Mucosa of gallbladder (tissue), 1 donor: ENCODE measurements at regions not wholly inside any gene's neighbourhood (a gene's known extent, or its start where the extent isn't known, plus 50 kb on each side); places are given as distances from the start of the nearest gene placed in this dataset.
"Not testable (repeated sequence)": the region's sequence is repeated elsewhere in the genome, so short reads cannot be mapped to it uniquely, and the experiment has no call there.

Experiments
- DNase-seq: peaks from one replicate; pipeline ENCODE4 v3.0.0-alpha.2; 2020; ENCODE audit warnings: low spot score
- donor health status: DM: no; HTN: no; CAD: no.

GRCh38 chr14:81584495-81584894 is 50.8 kb upstream of the SEL1L start:
- DNase-seq = no peak

DNA sequence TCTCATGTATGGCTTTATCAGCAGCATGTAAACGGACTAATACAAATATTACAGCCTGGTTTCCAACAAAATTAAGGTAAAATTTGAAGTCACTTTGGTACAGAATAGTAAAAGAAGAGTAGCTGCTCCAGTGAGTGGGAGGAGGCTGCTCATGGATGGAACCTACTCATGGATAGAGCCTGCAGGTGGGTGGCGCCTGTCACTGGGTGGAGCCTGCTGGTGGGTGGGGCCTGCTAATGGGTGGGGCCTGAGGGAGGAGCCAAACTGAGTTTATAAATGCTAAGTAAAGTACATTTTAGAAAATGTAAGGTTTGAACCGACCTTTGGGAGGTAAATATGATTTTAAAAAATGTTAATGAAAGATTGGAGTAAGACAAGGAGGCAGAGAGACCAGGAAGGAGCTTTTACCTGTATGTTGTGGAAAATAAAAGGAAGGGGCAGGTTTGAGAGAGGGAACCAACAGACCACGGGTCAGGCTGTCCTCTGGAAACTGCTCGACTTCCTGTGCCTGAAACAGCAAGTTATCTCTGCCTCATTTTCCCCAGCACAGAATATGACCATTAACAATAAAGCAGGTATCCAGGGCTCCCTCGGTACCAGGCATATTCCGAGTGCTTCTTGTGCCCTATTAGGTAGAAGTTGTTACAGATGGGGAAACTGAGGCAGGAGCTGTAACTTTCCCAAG is 55.9 kb upstream of the SEL1L start:
- DNase-seq = no peak

DNA sequence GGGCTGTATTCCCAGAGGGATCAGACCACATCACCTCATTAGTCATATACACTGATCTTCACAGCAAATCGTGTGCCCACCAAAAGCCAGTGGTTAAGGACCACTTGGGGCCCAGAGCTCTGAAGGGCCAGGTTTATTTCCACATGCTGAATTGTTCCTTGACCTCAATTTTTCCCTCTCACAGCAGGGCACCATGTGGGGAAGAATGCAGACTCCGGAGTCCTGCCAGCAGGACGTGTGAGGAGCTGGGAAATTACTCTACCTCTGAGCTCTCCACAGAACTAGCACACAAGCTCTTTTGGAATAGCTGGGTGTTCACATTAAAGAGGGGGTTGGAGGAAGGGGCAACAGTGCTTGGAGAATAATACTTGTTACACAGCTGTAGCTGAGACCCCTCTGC is 57.6 kb upstream of the SEL1L start:
- DNase-seq = no peak

GRCh38 chr14:81594012-81594411 is 60.4 kb upstream of the SEL1L start:
- no peak for DNase-seq

DNA sequence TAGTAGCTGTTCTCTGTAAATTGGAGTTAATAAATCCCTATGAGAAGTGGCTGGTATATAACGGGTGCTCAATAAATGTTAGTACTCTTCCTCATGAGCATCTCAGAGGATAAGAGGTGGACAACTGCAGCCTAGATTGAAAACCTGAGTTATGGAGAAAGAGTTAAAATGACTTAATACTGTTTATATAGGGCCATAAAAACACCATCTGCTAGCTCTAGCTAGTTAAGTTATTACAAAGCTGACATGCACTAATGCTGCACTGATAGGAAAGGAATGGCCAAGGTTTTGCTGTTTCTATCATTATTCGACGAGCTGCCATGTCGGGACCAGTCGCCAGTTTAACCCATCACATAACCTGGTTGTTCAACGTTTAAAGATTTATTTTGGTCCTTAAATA is 72.0 kb upstream of the SEL1L start:
- no peak for DNase-seq

GRCh38 chr14:81613341-81614045 is 79.8 kb upstream of the SEL1L start:
- no peak for DNase-seq

DNA sequence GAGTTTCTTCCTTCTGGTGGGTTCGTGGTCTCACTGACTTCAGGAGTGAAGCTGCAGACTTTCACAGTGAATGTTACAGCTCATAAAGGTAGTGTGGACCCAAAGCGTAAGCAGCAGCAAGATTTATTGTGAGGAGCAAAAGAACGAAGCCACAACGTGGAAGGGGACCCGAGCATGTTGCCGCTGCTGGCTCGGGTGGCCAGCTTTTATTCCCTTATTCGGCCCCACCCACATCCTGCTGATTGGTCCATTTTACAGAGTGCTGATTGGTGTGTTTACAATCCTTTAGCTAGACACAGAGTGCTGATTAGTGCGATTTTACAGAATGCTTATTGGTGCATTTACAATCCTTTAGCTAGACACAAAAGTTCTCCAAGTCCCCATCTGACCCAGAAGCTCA is 80.6 kb upstream of the SEL1L start:
- not testable (repeated sequence) for DNase-seq

DNA sequence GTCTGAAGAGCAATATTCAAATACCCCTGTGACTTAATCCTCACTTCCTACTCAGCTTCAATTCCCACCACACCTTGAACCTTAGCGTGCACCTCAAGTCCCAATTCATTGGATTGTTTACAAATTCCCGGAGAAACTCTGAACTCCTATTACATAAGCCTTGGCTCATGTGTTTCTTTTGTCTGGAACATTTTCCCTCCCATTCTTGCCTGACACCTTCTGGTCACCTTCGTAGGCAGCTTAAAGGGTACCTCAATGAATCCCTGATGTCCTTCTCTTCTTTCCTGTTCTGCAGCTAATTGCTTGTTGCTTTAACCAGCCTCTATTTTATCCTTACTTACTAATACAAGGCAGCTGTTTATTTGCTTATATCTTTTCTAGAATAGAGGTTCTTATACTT is 85.0 kb upstream of the SEL1L start:
- DNase-seq = no peak

DNA sequence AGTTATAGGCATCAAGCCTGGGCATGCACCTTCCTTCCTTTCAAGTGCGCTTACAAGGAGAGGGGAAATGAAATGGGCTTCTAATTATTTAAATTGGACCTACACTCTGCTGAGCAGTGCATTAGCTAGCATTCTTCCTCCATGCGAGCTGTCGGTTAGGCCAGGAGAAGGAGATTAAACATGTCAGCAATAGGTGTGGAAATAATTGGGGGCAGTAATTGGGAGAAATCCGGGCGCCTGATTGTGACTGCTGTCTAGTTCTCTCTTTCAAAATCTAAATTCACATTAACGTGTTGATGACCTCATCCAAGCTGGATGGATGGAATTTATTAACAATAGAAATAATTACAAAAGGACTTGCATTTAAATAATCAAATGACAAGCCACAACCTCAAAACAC is 86.2 kb upstream of the SEL1L start:
- no peak for DNase-seq

DNA sequence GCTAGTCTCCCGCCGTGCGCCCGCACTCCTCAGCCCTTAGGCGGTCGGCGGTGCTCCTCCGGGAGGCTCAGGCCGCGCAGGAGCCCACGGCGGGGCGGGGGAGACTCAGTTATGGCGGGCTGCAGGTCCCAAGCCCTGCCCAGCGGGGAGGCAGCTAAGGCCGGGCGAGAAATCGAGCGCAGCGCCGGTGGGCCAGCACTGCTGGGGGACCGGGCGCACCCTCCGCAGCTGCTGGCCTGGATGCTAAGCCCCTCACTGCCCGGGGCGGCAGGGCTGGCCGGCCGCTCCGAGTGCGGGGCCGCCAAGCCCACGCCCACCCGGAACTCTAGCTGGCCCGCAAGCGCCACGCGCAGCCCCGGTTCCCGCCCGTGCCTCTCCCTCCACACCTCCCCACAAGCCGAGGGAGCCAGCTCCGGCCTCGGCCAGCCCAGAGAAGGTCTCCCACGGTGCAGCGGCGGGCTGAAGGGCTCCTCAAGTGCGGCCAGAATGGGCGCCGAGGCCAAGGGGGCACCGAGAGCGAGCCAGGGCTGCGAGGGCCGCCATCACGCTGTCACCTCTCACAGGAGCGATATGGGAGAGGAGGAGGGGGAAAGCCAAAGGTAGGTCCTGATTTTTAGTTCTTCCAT is 90.2 kb upstream of the SEL1L start:
- not testable (repeated sequence) for DNase-seq

DNA sequence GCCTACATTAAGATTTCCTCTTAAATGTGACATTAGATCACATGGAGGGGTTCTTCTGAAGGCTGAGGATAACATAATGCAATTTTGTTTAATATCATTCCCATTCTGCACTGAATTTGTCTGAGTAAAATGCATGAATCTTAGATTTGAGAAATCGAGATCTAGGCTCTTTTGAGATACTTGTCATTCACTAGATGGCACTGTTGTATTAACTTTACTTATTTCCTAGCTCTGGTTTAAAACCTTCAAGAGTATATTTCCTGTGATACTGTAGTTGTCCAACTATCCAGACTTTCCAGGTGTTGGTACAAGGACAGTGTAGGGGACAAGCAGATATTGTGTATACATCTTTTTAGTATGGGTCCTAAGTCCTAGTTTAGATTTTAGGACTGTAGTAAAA is 91.7 kb upstream of the SEL1L start:
- DNase-seq = no peak

- no peak for DNase-seq
Observed at GRCh38 chr14:81632157-81632556, 98.5 kb upstream of the SEL1L start.

DNA sequence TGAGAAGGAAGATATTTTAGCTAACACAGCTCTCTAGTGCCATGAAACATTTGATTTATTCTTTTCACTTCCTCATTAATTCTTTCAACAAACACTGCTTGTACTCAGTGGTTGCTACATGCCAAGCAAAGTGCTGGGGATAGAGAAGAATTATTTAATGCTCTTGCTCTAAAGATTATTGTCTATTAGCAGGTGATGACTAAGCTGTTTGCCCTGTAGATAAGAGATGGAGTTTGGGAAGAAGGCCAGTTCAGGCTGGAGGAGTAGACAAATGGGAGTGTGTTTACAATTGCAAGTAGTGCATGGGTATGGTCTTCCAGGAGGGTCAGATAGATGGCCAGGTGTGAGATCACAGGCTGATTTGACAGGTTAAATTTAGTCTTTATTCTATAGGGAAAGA is 99.8 kb upstream of the SEL1L start:
- DNase-seq = peak; percentile 35

DNA sequence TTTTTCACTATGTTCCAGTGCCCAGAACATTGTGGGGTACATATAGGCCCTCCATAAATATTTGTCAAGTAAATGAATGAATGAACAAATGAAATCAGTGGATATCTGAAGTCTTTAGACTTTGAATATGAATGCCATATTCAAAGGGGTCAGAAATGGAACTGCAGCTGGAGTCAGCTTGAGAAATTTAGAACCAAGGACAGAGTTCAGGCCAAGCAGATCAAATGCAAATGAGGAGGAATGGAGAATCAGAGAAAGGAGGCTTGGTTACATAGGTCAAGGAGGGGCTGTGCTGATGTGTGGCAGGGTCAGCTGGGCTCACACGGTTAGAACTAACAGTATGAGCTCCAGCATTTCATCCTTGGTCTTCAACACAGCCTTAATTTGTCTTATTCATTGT is 104.0 kb upstream of the SEL1L start:
- no peak for DNase-seq

- no peak for DNase-seq
Observed at GRCh38 chr14:81638656-81639280, 105.1 kb upstream of the SEL1L start.

- no peak for DNase-seq
Observed at GRCh38 chr14:81653626-81654025, 120.0 kb upstream of the SEL1L start.

DNA sequence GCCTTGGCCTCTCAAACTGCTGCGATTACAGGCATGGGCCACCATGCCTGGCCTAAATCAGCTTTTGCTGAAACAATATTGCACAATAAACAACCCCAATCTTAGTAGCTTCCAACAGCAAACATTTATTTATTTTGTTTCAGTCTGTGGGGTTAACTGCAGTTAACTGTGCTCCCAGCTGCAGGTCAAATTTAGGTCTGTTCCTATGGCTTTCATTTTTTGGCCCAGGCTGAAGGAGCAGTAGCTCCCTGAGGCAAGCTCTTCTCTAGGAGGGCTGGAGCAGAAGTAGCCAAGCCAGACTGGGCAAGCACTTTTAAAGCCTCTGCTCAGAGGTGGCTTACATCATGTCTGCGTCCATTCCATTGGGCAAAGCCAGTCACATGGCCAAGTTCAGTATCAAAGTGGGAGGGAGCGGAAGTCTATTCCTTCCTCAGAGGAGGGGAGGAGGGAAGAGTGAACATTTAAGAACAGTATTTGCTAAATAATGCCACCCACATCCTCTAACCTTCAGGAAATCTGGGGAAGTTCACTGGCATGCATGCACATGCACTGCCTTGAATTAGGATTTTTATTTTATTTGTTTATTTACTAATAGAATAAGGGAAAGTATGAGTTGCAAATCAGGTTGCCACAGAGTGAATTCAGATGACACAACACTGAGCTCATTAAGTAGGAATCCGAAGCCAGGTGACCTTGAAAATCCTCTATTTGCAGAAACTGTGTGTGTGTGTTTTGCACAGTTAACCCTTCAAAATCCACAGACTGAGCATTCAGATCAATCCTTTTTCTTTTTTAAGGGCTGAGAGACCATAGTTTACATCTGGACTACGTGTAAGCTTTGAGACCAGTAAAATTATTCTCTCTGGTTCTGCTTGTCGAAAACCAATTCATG is 122.0 kb upstream of the SEL1L start:
- no peak for DNase-seq

DNA sequence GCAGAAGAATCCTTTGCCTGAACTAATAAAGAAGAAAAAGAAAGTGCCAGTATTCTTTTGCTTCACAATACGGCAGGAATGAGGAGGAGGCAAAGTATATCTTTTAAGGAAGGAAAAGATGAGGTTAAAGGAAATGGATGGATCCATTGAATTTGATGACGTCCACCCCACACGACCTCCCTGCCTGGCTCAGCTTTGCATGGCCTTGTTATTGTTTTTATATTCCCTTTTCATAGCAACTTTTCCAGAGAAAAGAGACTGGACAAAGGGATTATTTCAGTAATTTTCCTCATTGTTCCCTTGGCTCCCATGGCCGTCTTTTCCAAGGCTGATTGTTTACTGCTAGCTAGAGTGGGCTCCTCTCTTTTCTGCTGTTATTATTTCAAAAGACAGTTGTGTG is 123.2 kb upstream of the SEL1L start:
- DNase-seq = no peak

- no peak for DNase-seq
Observed at GRCh38 chr14:81662066-81662465, 128.4 kb upstream of the SEL1L start.

DNA sequence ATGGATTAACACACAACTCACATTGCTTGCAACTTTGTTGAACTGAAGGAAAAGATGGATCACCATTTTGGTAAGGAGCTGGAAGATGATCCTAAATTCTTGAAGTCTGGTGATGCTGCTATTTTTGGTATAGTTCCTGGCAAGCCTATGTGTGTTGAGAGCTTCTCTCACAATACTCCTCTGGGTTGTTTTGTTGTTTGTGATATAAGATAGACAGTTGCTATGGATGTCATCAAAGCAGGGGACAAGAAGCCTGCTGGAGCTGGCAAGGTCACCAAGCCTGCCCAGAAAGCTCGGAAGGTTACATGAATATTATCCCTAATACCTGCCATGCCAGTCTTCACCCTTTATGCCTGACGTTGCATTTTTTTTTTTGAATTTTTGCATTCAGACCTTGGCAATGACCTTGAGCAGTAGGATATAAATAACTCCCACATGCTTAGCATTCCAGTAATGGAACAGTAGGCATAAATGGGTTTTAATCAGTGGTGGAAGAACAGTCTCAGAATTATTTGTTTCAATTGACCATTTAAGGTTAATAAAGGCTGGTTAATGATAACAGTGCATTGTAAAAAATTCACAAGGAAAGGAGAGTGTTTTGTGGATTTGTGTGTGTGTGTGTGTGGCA is 129.0 kb upstream of the SEL1L start:
- no peak for DNase-seq

GRCh38 chr14:81668626-81669274 is 135.1 kb upstream of the SEL1L start:
- no peak for DNase-seq
